ELR (cell line): ENCODE measurements at regions not wholly inside any gene's neighbourhood (a gene's known extent, or its start where the extent isn't known, plus 50 kb on each side); places are given as distances from the start of the nearest gene placed in this dataset.
"Not testable (repeated sequence)": the region's sequence is repeated elsewhere in the genome, so short reads cannot be mapped to it uniquely, and the experiment has no call there.

Experiments used
- DNase-seq: peaks from one replicate; pipeline ENCODE4 v3.0.0-alpha.2; 2015; ENCODE audit warnings: low read depth

- no peak for DNase-seq
Measured at GRCh38 chr4:94014484-94015136, 186.1 kb downstream of the ATOH1 start.

GRCh38 chr4:94015956-94016355 is 187.4 kb downstream of the ATOH1 start:
- DNase-seq: no peak

- peak; percentile 0 for DNase-seq
Measured at GRCh38 chr4:94032754-94033153, 174.9 kb upstream of the SMARCAD1 start.

GRCh38 chr4:94036964-94037363 is 170.7 kb upstream of the SMARCAD1 start:
- no peak for DNase-seq

GRCh38 chr4:94038195-94038594 is 169.5 kb upstream of the SMARCAD1 start:
- DNase-seq: no peak

GRCh38 chr4:94039226-94039625 is 168.4 kb upstream of the SMARCAD1 start:
- no peak for DNase-seq

GRCh38 chr4:94044471-94044870 is 163.2 kb upstream of the SMARCAD1 start:
- not testable (repeated sequence) for DNase-seq

GRCh38 chr4:94063084-94063483 is 144.6 kb upstream of the SMARCAD1 start:
- DNase-seq: no peak

DNA sequence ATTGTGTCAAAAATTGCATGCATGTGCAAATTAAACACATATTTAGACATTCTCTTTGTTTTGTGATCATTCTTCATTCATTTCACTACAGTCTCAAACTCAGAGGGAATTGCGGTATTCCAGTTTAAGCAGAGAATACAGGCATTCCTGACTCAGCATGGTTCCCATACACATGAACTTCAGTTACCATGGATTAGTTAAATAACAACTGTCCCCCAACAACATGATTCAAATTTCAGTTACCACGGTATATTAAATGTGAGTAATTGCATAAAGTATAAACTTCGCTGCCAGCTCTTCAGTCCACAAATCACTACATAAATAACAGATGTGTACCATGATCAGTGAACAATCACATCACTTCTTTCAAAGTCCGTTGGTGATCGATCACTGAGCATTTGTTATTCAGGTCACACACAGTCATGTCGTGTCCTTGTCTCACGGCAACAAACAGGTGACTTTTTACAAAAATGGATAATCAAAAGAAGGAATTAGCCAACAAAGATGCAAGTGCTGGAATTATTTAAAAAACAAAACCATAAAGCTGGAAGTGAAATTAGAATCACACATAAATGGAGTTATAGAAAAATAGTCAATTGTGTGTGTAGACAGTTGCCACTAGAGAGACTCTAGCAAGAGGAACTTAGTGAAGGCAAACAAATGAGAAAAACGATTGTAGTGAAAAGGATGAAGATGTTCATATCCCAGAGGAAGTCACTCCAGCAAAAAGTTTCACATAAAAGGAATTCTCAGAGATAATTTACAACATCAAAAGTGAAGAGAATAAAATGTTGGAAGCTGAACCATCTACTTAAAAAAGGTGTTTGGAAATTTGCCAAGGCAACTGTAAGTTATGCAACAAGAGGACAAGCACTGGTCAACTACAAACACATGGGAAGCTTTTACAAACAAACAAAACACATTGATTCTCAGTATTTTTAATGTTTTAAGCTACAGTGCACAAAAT is 138.6 kb upstream of the SMARCAD1 start:
- no peak for DNase-seq

DNA sequence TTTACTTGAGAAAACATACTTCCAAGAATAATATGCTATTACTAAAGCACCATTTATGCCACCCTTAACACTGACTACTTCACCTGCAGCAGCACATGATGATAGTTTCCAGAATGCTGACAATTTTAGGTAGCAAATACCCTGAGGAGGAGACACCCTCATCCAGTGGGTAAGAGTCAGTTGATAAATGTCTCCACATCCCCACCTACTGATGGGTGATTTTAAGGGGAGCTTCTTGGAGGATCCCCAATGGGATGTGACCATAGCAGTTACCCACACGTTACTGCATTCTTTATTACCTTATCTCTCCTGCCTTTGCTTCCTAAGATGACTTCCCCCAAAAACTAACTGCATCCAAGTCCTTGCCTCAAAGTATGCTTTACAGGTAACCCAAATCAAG is 131.2 kb upstream of the SMARCAD1 start:
- DNase-seq: no peak

DNA sequence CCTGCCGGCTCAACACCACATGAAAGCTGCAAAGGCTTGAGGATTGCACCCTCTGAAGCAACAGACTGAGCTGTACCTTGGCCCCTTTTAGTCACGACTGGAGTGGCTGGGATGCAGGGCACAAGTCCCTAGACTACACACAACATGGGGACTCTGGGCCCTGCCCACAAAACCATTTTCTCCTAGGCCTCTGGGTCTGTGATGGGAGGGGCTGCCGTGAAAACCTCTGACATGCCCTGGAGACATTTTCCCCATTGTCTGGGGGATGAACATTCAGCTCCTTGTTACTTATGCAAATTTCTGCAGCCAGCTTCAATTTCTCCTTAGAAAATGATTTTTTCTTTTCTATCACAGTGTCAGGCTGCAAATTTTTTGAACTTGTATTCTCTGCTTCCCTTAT is 123.5 kb upstream of the SMARCAD1 start:
- no peak for DNase-seq

DNA sequence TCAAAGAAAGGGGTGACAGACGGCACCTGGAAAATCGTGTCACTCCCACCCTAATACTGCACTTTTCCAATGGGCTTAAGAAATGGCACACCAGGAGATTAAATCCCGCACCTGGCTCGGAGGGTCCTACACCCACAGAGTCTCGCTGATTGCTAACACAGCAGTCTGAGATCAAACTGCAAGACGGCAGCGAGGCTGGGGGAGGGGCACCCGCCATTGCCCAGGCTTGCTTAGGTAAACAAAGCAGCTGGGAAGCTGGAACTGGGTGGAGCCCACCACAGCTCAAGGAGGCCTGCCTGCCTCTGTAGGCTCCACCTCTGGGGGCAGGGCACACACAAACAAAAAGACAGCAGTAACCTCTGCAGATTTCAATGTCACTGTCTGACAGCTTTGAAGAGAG is 108.5 kb upstream of the SMARCAD1 start:
- DNase-seq: not testable (repeated sequence)

- no peak for DNase-seq
Measured at GRCh38 chr4:94112644-94113043, 95.0 kb upstream of the SMARCAD1 start.

- DNase-seq: no peak
Measured at GRCh38 chr4:94115687-94116086, 92.0 kb upstream of the SMARCAD1 start.

DNA sequence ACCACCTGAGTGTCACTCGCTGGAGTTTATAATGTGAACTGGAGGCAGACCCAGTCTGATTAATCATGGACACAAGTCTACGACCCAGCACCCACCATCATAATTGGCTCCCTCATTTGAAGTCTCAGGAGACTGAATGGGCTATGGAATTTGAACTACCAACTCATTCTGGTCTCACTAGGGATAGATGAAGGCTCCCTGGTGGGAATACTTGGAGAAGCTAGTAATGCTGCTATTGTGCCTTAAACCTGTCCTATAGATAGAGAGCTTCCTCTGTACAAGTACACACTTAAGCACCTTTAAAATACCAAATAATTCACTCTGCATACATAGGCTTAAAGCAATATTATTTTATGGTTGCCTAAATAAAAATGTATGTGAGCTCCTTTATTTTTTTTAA is 90.8 kb upstream of the SMARCAD1 start:
- no peak for DNase-seq

GRCh38 chr4:94126669-94127068 is 81.0 kb upstream of the SMARCAD1 start:
- peak; percentile 2 for DNase-seq

DNA sequence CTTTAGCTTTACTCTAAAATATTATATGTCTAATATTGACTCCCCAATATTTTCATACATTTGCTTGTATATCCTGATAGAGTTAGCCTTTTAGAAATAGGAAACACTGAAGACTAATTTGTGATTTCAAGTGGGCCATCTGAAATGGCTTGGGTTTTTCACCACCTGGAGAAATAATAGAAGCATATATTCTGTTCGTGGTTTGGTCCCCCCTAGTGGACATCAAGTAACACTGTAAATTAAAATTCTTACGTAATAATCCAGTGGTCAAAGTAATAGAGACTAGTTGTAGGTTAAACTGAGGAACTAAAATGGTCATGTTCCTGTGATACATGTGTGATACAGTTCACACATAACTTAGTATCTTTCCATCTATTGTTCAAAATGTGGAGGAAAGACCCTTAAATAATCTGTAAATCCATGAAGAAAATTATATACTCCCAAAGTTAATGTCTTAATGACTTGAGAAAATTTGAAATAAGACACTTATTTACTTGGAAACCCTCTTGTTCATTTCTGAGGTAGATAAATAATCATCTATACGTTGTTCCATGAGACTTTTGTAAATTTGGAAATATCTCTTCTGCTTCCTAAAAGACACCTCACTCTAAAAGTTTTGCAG is 79.8 kb upstream of the SMARCAD1 start:
- peak; percentile 43 for DNase-seq

- DNase-seq: no peak
Measured at GRCh38 chr4:94131212-94131611, 76.5 kb upstream of the SMARCAD1 start.

GRCh38 chr4:94135701-94136100 is 72.0 kb upstream of the SMARCAD1 start:
- DNase-seq: no peak

- no peak for DNase-seq
Measured at GRCh38 chr4:94139931-94140612, 67.6 kb upstream of the SMARCAD1 start.

GRCh38 chr4:94141001-94141400 is 66.7 kb upstream of the SMARCAD1 start:
- DNase-seq: no peak

- DNase-seq: not testable (repeated sequence)
Measured at GRCh38 chr4:94148052-94148451, 59.6 kb upstream of the SMARCAD1 start.
